Brain microvascular endothelial cell (primary cell): ENCODE measurements at regions not wholly inside any gene's neighbourhood (a gene's known extent, or its start where the extent isn't known, plus 50 kb on each side); places are given as distances from the start of the nearest gene placed in this dataset.

Experiments
- DNase-seq: peaks from one replicate; pipeline ENCODE4 v3.0.0-alpha.2; 2020
- H3K27ac ChIP-seq: fragments of 250-450 bp; sonication (Bioruptor Pico); 2 replicates; pipeline ENCODE4 v1.5.1; 2020; ENCODE audit warnings: mild to moderate bottlenecking, moderate library complexity
- H3K27me3 ChIP-seq: fragments of 250-450 bp; sonication (Bioruptor Pico); replicated peaks from 2 replicates; pipeline ENCODE4 v1.5.1; 2020; ENCODE audit warnings: mild to moderate bottlenecking
- H3K36me3 ChIP-seq: fragments of 250-450 bp; sonication (Bioruptor Pico); replicated peaks from 2 replicates; pipeline ENCODE4 v1.5.1; 2020; ENCODE audit warnings: mild to moderate bottlenecking
- H3K4me3 ChIP-seq: 2 replicates; pipeline ENCODE4 v1.5.1; 2011; ENCODE audit warnings: low read depth, mild to moderate bottlenecking, control low read depth, low read length, moderate library complexity
- in situ Hi-C: cut with HindIII; loops from 2 replicates; pipeline ENCODE4 v1.10.0; 2017; ENCODE audit warnings: low sequenced_read_pairs, low pct_ligation_motif_present
- TF ChIP-seq, protein P1 (sequence below): IDR thresholded peaks from 2 replicates; pipeline ENCODE4 v1.5.1; 2011; ENCODE audit warnings: low read depth, mild to moderate bottlenecking, moderate library complexity, low read length, control low read depth, inconsistent platforms; ENCODE audit errors: missing control alignments

DNA sequence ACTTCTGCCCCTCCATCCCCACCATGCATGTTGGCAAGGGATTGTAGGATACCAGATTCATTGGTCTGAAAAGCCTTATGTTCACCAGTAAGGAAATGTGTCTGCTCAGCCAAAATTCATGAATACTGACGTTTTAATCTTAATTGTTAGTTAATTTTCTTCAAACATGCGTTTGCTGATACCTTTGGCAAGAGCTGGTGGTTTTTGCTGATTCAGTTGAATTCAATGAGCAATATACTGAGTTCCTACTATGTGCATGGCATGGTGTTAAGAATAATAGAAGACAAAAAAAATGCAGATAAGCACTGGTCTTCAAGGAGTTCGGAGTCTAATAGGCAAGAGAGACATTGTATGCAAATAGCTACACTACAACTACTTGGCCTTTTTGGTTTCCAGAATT lies 811.6 kb downstream of the BCL11A start:
- Histone ChIP-seq H3K27me3 (no peaks in the 10 kb centered on the region), H3K4me3 (no peak overlapping the region), H3K36me3 (no peaks in the 10 kb centered on the region), H3K27ac (no peak overlapping the region)
- DNase-seq: no peak
- in situ Hi-C loops: no loop called here
- TF ChIP-seq, protein P1, sequence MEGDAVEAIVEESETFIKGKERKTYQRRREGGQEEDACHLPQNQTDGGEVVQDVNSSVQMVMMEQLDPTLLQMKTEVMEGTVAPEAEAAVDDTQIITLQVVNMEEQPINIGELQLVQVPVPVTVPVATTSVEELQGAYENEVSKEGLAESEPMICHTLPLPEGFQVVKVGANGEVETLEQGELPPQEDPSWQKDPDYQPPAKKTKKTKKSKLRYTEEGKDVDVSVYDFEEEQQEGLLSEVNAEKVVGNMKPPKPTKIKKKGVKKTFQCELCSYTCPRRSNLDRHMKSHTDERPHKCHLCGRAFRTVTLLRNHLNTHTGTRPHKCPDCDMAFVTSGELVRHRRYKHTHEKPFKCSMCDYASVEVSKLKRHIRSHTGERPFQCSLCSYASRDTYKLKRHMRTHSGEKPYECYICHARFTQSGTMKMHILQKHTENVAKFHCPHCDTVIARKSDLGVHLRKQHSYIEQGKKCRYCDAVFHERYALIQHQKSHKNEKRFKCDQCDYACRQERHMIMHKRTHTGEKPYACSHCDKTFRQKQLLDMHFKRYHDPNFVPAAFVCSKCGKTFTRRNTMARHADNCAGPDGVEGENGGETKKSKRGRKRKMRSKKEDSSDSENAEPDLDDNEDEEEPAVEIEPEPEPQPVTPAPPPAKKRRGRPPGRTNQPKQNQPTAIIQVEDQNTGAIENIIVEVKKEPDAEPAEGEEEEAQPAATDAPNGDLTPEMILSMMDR: no peak

GRCh38 chr2:59739166-59739565 lies 814.3 kb downstream of the BCL11A start:
- in situ Hi-C loops: no loop called here
- no peak for DNase-seq
- Histone ChIP-seq H3K27ac (no peak overlapping the region), H3K27me3 (no peaks in the 10 kb centered on the region), H3K36me3 (no peaks in the 10 kb centered on the region), H3K4me3 (no peak overlapping the region)
- TF ChIP-seq, protein P1: no peak

- DNase-seq: no peak
- no peaks in the 10 kb centered on the region for H3K27me3 ChIP-seq
- H3K27ac ChIP-seq: no peak overlapping the region
- TF ChIP-seq, protein P1: no peak
- no peak overlapping the region for H3K4me3 ChIP-seq
- no peaks in the 10 kb centered on the region for H3K36me3 ChIP-seq
- in situ Hi-C loops: no loop called here
Observed at GRCh38 chr2:59737299-59737698, 816.2 kb downstream of the BCL11A start.

- no peaks in the 10 kb centered on the region for H3K36me3 ChIP-seq
- no peak overlapping the region for H3K4me3 ChIP-seq
- in situ Hi-C loops: no loop called here
- DNase-seq: no peak
- TF ChIP-seq, protein P1: no peak
- no peaks in the 10 kb centered on the region for H3K27me3 ChIP-seq
- H3K27ac ChIP-seq: no peak overlapping the region
Observed at GRCh38 chr2:59734743-59735142, 818.7 kb downstream of the BCL11A start.

- in situ Hi-C loops: no loop called here
- no peak overlapping the region for H3K27ac ChIP-seq
- TF ChIP-seq, protein P1: no peak
Observed at GRCh38 chr2:59733970-59734369, 819.5 kb downstream of the BCL11A start.

GRCh38 chr2:59733567-59733930 lies 819.9 kb downstream of the BCL11A start:
- in situ Hi-C loops: no loop called here

More at GRCh38 chr2:59733970-59734369, 819.5 kb downstream of the BCL11A start:
- H3K36me3 ChIP-seq: no peaks in the 10 kb centered on the region
- no peaks in the 10 kb centered on the region for H3K27me3 ChIP-seq
- H3K4me3 ChIP-seq: no peak overlapping the region
- DNase-seq: no peak

More at GRCh38 chr2:59733567-59733930, 819.9 kb downstream of the BCL11A start:
- H3K27me3 ChIP-seq: no peaks in the 10 kb centered on the region
- no peak overlapping the region for H3K27ac ChIP-seq
- TF ChIP-seq, protein P1: no peak
- H3K4me3 ChIP-seq: no peak overlapping the region
- no peak for DNase-seq
- no peaks in the 10 kb centered on the region for H3K36me3 ChIP-seq
